ENCODE measurements at regions not wholly inside any gene's neighbourhood (a gene's known extent, or its start where the extent isn't known, plus 50 kb on each side); places are given as distances from the start of the nearest gene placed in this dataset.

GRCh38 chr21:16829532-16829931 lies 683.3 kb upstream of the CXADR start:
- no peak for TF ChIP-seq CTCF (IDR thresholded peaks at IDR 0.05; ENCODE audit: insufficient read depth, low read length)
- DNase-seq (ENCODE audit: low read depth): no peak
- H3K4me3 ChIP-seq (ENCODE audit: low read depth, low read length): no peak overlapping the region

GRCh38 chr21:16832791-16833190 lies 680.1 kb upstream of the CXADR start:
- DNase-seq (ENCODE audit: low read depth): no peak
- no peak for TF ChIP-seq CTCF (IDR thresholded peaks at IDR 0.05; ENCODE audit: insufficient read depth, low read length)
- H3K4me3 ChIP-seq (ENCODE audit: low read depth, low read length): no peak overlapping the region

GRCh38 chr21:16834791-16835190 lies 678.1 kb upstream of the CXADR start:
- no peak overlapping the region for H3K4me3 ChIP-seq (ENCODE audit: low read depth, low read length)
- no peak for DNase-seq (ENCODE audit: low read depth)
- TF ChIP-seq CTCF (IDR thresholded peaks at IDR 0.05; ENCODE audit: insufficient read depth, low read length): no peak

GRCh38 chr21:16837321-16837720 lies 675.5 kb upstream of the CXADR start:
- peak; percentile 68 for DNase-seq (ENCODE audit: low read depth)
- no peak for TF ChIP-seq CTCF (IDR thresholded peaks at IDR 0.05; ENCODE audit: insufficient read depth, low read length)
- H3K4me3 ChIP-seq (ENCODE audit: low read depth, low read length): no peak overlapping the region

- no peak for DNase-seq (ENCODE audit: low read depth)
- no peak overlapping the region for H3K4me3 ChIP-seq (ENCODE audit: low read depth, low read length)
- no peak for TF ChIP-seq CTCF (IDR thresholded peaks at IDR 0.05; ENCODE audit: insufficient read depth, low read length)
Observed at GRCh38 chr21:16837721-16838120, 675.1 kb upstream of the CXADR start.

GRCh38 chr21:16838331-16838730 lies 674.5 kb upstream of the CXADR start:
- H3K4me3 ChIP-seq (ENCODE audit: low read depth, low read length): no peak overlapping the region
- peak; percentile 60 for DNase-seq (ENCODE audit: low read depth)
- TF ChIP-seq CTCF (IDR thresholded peaks at IDR 0.05; ENCODE audit: insufficient read depth, low read length): no peak

GRCh38 chr21:16840538-16840937 lies 672.3 kb upstream of the CXADR start:
- no peak overlapping the region for H3K4me3 ChIP-seq (ENCODE audit: low read depth, low read length)
- TF ChIP-seq CTCF (IDR thresholded peaks at IDR 0.05; ENCODE audit: insufficient read depth, low read length): no peak
- no peak for DNase-seq (ENCODE audit: low read depth)
